A549 (cell line): ENCODE measurements at regions not wholly inside any gene's neighbourhood (a gene's known extent, or its start where the extent isn't known, plus 50 kb on each side); places are given as distances from the start of the nearest gene placed in this dataset.

Source experiments
- CTCF ChIP-seq: fragments of >200 bp; sonication (Bioruptor Twin); formaldehyde crosslinking; IDR thresholded peaks from 3 replicates; pipeline ENCODE4 v1.5.1; 2016
- EP300 ChIP-seq, 2 experiments: fragments of >200 bp; sonication (Bioruptor Twin); formaldehyde crosslinking; IDR thresholded peaks; 2 replicates in 1 of 2; 3 replicates in 1 of 2; pipeline ENCODE4 v1.6.1; 2016 to 2017
- HES2 ChIP-seq: fragments of >200 bp; sonication (Bioruptor Twin); formaldehyde crosslinking; IDR thresholded peaks from 2 replicates; pipeline ENCODE4 v1.6.1; 2016
- HOXA7 ChIP-seq: fragments of 250-450 bp; sonication (Bioruptor Pico); IDR thresholded peaks from 2 replicates; pipeline ENCODE4 v1.5.0; 2020; ENCODE audit warnings: mild to moderate bottlenecking, moderate library complexity
- POLR2A ChIP-seq: IDR thresholded peaks from 2 replicates; pipeline ENCODE4 v1.6.1; 2012; ENCODE audit warnings: mild to moderate bottlenecking, low read length
- POLR2AphosphoS2 ChIP-seq: conservative IDR thresholded peaks from 2 replicates; pipeline ENCODE4 v1.6.1; 2012; ENCODE audit warnings: low read length, improper control_type of control experiment, inconsistent platforms
- RNF2 ChIP-seq: fragments of 200-600 bp; sonication (generic); IDR thresholded peaks from 2 replicates; pipeline ENCODE4 v1.6.1; 2016; ENCODE audit warnings: low read depth, mild to moderate bottlenecking, antibody characterized with exemption, moderate library complexity, borderline replicate concordance
- SMC3 ChIP-seq: fragments of >200 bp; sonication (Bioruptor Twin); formaldehyde crosslinking; IDR thresholded peaks from 3 replicates; pipeline ENCODE4 v1.6.1; 2018; ENCODE audit warnings: inconsistent platforms
- TFCP2L1 ChIP-seq: fragments of 250-450 bp; sonication (Bioruptor Pico); IDR thresholded peaks from 2 replicates; pipeline ENCODE4 v1.5.0; 2021; ENCODE audit warnings: mild to moderate bottlenecking

DNA sequence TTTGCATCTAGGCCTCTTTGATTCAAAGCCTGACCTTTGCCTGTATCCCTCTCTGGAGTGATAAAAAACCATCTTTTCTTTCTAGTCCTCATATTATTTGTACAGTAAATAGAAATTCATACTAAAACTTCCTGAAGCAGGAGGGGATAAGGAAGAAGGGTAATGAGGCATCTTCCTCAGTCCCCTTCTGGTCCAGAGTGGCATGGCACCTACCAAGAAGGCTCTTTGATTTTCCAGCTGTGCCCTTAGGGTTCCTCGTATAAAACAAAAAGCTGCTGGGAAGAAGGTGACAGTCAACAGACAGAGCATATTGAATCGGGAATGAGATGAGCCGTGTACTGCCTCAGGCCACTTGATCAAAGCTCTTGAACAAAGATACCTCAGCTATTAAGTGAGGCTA lies 71.9 kb upstream of the SPDL1 start:
- no peak for TF ChIP-seq RNF2
- TF ChIP-seq HES2, result no peak
- TF ChIP-seq EP300 (IDR thresholded peaks at IDR 0.05), result no peak
- no peak for TF ChIP-seq POLR2AphosphoS2
- TF ChIP-seq SMC3, result no peak
- no peak for TF ChIP-seq POLR2A
- no peak for TF ChIP-seq CTCF
- no peak for TF ChIP-seq HOXA7 (CRISPR knock-in tag)
- TF ChIP-seq TFCP2L1 (CRISPR knock-in tag), result no peak
